ENCODE measurements at regions not wholly inside any gene's neighbourhood (a gene's known extent, or its start where the extent isn't known, plus 50 kb on each side); places are given as distances from the start of the nearest gene placed in this dataset.

DNA sequence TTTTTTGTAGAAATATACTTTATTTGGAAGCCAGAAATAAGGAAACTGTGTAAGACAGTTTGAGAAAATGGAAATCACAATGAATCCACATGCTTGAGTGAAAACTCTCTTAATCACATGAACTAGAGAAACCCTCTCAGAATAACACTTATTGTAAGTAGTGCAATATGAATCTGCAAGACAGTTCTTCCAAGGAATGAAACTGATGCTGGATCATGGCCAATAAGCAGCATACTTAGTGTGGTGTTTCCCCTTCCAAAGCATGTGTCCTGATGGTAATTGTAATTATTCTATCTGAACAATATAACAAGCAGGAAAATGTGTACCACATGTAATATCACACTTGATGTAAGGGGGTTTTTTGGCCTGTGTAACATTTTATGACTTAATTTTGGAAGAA lies 1870.5 kb upstream of the TENM3 start:
- DNase-seq, result no peak

- DNase-seq, result no peak
Observed at GRCh38 chr4:180377741-180378140, 1865.5 kb upstream of the TENM3 start.

DNA sequence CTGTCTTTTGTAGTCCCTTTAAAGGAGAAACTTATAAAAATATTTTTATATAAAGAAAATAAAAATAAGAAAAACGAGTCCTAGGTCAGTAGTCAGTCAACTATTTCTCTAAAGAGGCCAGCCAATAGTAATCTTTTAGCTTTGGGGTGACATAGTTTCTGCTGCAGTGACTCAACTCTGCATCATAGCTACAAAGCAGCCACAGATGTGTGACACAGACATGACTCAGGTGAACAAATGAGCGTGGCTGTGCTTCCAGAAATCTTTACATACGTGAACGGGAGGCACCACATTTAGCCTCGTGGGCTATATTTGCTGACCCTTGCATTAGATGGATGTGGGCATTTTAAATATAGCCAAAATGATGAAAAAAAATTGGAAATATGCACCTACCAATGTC lies 1862.5 kb upstream of the TENM3 start:
- no peak for DNase-seq

DNA sequence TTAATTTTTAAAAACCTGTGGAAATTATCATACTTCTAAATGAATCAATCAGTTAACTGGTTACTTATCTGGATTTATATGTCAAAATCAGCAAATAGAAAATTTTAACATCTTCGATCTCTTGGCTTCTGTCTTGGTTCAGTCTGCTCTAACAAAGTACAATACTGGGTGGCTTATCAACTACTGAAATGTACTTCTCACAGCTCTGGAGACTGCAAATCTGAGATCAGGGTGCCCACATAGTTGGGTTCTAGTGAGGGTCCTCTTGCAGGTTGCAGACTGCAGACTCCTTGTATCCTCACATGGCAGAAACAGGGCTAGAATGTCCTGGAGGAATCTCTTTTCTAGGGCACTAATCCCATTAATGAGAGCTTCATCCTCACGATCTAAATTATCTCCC lies 1851.6 kb upstream of the TENM3 start:
- no peak for DNase-seq

GRCh38 chr4:180394312-180394711 lies 1848.9 kb upstream of the TENM3 start:
- no peak for DNase-seq

DNA sequence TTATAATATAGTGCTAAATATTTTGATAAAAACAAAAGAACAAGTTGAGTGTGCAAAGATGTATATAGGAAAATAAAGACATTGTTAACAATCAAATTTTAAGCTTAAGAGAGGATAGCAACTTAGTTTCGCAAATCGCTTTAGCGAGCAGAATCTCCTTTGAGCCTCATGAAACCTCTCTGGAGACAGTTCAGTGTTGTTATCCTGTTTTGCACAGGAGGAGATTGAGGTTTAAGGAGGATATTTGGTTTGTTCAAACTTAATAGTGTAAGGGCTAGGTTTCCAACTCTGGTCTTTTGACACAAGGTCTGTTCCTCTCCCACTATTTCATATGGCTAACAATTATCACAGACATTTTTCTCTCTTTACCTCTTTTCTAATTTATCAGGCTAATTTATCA lies 1848.5 kb upstream of the TENM3 start:
- DNase-seq, result no peak

GRCh38 chr4:180398564-180398963 lies 1844.6 kb upstream of the TENM3 start:
- no peak for DNase-seq

DNA sequence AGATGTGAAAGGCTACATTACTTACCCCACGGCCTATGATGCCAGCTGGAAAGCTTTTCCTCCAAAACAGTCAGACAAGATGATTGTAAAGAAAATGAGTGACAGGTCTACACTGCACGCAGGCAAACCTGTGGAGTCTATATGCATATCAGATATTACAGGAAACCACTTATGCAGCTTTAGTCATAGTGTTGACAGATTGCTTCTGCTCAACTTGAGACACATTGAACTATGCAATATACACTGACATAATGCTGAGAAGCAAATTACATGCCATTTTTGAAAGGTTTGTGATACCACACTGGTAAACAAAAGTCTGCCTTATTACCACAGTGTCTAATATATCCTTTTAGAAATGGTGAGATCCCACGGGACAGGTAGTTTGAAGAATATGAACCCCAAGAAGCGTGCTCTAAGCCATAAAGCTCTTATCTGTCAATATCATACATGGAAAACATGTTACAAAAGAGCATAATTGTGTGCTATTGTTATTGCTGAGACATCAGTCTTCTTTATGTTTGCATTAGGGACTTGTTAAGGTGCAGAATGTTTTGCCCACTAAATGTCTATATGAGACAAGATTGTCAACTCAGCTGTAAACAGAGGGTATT lies 1835.8 kb upstream of the TENM3 start:
- no peak for DNase-seq

GRCh38 chr4:180418819-180419531 lies 1824.2 kb upstream of the TENM3 start:
- DNase-seq, result no peak

- no peak for DNase-seq
Observed at GRCh38 chr4:180422989-180423711, 1820.1 kb upstream of the TENM3 start.

DNA sequence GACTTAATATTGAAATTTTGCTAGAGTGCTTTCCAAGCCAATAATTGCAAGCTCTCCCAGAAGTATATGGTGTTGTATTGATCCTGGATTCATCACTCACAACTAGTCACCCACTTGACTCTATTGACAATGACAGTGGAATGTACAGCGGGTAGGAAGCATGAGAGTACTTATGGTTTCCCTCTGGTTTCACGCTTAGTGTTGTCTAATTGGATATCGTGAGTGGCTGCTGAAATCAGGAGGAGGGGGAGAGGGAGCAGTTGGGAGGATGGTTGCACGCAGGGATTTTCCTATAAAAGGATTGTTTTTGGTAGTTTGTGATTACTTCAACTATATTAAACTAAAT lies 1819.5 kb upstream of the TENM3 start:
- no peak for DNase-seq

GRCh38 chr4:180426938-180427337 lies 1816.3 kb upstream of the TENM3 start:
- no peak for DNase-seq

- no peak for DNase-seq
Observed at GRCh38 chr4:180430283-180430682, 1812.9 kb upstream of the TENM3 start.

GRCh38 chr4:180434131-180434895 lies 1808.9 kb upstream of the TENM3 start:
- DNase-seq, result no peak

DNA sequence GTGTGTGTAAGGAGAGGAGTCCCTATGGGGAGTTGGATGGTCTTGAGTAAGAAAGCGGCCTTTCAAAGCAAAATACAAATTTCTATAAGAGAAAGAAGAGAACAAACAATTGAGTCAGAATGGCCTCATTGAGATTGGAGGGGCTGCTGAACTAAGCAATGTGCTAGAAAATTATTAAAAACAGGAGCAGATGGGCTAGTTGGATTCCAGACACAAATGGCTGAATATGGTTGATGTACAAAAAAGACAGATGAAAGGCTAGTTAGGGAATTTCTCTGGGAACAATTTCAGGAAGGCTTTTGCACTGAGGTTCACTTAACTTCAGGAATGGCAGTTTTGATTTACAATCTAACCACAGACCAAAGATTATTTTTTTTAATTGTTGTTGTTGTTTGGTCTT lies 1806.8 kb upstream of the TENM3 start:
- no peak for DNase-seq

DNA sequence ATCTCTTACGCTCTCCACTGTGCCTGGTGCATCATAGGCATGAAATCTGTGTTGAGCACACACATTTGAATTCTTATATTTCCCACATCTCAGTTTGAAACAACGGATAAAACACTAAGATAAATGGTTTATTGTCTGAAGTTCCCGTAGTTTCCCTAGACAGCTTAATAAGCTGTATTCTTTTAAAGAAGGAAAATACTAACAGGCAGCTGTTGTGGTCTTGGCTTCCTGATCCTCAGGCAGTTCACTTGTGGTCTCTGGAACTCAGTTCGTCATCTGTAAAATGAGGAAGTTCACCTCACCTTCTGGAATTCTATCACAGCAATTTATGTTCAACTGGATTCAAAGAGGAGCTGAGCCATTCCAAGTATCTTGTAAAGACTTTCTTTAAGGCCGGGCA lies 1805.6 kb upstream of the TENM3 start:
- no peak for DNase-seq

DNA sequence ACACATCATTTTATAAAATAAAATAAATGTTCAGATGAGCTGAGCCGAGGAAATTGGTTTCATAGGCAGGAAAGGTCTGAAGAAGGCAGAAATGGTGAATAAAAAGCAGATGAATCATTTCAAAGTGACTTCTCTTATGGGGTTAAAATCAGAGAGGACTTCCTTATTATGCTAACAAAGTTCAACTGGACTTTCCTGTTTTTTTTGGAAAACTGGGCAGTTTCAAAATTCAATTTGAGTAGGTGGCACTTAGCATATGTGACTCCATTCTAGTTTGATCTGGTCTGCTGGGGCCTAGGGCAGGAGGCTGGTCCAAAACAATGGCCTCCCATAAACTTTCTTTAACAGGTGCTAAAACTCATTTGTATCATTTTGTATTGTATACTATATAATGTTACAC lies 1794.9 kb upstream of the TENM3 start:
- no peak for DNase-seq

GRCh38 chr4:180449395-180449956 lies 1793.7 kb upstream of the TENM3 start:
- no peak for DNase-seq

GRCh38 chr4:180455226-180455625 lies 1788.0 kb upstream of the TENM3 start:
- DNase-seq, result no peak

- no peak for DNase-seq
Observed at GRCh38 chr4:180456928-180457327, 1786.3 kb upstream of the TENM3 start.

GRCh38 chr4:180462116-180462515 lies 1781.1 kb upstream of the TENM3 start:
- DNase-seq, result no peak

- no peak for DNase-seq
Observed at GRCh38 chr4:180465364-180465763, 1777.8 kb upstream of the TENM3 start.

- no peak for DNase-seq
Observed at GRCh38 chr4:180483036-180483435, 1760.2 kb upstream of the TENM3 start.

Data from NCI-H226 (cell line).